Astrocyte (in vitro differentiated cells and primary cell): ENCODE measurements at regions not wholly inside any gene's neighbourhood (a gene's known extent, or its start where the extent isn't known, plus 50 kb on each side); places are given as distances from the start of the nearest gene placed in this dataset.

Experiments used
- CTCF ChIP-seq: IDR thresholded peaks from 2 replicates; pipeline ENCODE4 v1.5.1; 2011; ENCODE audit warnings: low read depth, mild to moderate bottlenecking, inconsistent platforms, low read length, moderate library complexity; ENCODE audit not compliant: insufficient read depth
- EZH2 ChIP-seq: IDR thresholded peaks from 2 replicates; pipeline ENCODE4 v1.6.1; 2012; ENCODE audit warnings: mild to moderate bottlenecking, low read length, inconsistent platforms; ENCODE audit not compliant: insufficient read depth

DNA sequence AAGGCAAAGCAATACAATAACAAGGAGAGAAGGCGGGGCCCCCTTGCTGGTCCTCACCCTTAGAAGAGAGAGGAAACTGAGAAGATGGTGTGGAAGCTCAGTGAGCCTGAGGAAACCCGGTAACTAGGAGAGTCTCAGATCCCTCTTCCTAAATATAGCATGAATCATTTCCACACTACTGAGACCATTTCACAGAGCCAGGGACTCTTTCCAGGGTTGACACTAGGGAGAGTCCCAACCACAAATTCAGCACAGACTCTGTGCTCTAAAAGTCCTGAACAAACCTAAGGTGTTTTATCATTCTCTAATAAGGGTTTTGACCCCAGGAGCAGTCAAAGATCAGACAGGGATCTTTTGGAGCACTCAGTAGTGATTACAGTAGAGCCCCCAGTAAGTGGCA is 647.7 kb downstream of the KCNT2 start:
- TF ChIP-seq EZH2, result no peak
- no peak for TF ChIP-seq CTCF
